Heart left ventricle (tissue), 16 donors: ENCODE measurements at regions not wholly inside any gene's neighbourhood (a gene's known extent, or its start where the extent isn't known, plus 50 kb on each side); places are given as distances from the start of the nearest gene placed in this dataset.
"Not testable (repeated sequence)": the region's sequence is repeated elsewhere in the genome, so short reads cannot be mapped to it uniquely, and the experiment has no call there.

Source experiments
- ATAC-seq, 4 donors: fragments of 200-7000 bp; cut with Tn5 transposase; one replicate each; pipeline ENCODE4 v1.9.1; 2020 to 2022; ENCODE audit warnings: moderate library complexity in 4 of 4, mild to moderate bottlenecking in 3 of 4, moderate number of reproducible peaks in 1 of 4
- DNase-seq, 5 donors: peaks; one replicate each; pipeline ENCODE4 v3.0.0-alpha.2; 2020
- H3K27ac ChIP-seq, 12 donors: fragments of 200-600 bp; sonication (generic) in 4 of 12; one replicate each; pipeline versions ENCODE4 v1.5.0 to v1.8.0; 2016 to 2022; ENCODE audit warnings: mild to moderate bottlenecking in 2 of 12
- H3K27me3 ChIP-seq, 9 donors: fragments of 200-600 bp; sonication (generic) in 2 of 9; one replicate each; pipeline versions ENCODE4 v1.5.1 to v1.8.0; 2016 to 2022; ENCODE audit warnings: mild to moderate bottlenecking in 3 of 9
- H3K36me3 ChIP-seq, 9 donors: fragments of 200-600 bp; sonication (generic) in 2 of 9; one replicate each; pipeline versions ENCODE4 v1.5.0 to v1.8.0; 2018 to 2022; ENCODE audit warnings: mild to moderate bottlenecking in 2 of 9
- H3K4me1 ChIP-seq, 12 donors: fragments of 200-600 bp; sonication (generic) in 4 of 12; one replicate each; pipeline versions ENCODE4 v1.5.0 to v1.8.0; 2016 to 2022; ENCODE audit warnings: mild to moderate bottlenecking in 3 of 12
- H3K4me3 ChIP-seq, 12 donors: fragments of 200-600 bp; sonication (generic) in 4 of 12; one replicate each; pipeline versions ENCODE4 v1.5.0 to v1.8.0; 2017 to 2022; ENCODE audit warnings: mild to moderate bottlenecking in 9 of 12, moderate library complexity in 4 of 12
- H3K9me3 ChIP-seq, 12 donors: fragments of 200-600 bp; sonication (generic) in 4 of 12; one replicate each; pipeline versions ENCODE4 v1.5.0 to v1.8.0; 2016 to 2022; ENCODE audit warnings: mild to moderate bottlenecking in 1 of 12
- POLR2A ChIP-seq, 2 donors: fragments of 450-650 bp; IDR thresholded peaks; one replicate each; pipeline ENCODE4 v1.6.1; 2017; ENCODE audit warnings: antibody characterized with exemption in 2 of 2, mild to moderate bottlenecking in 2 of 2, moderate library complexity in 2 of 2
- WGBS, 4 donors: extraction: QIAGEN DNeasy Blood & Tissue Kit in 2 of 4; methylation state at CpG; one replicate each; pipeline versions ENCODE4 v1.1.5 to v1.1.7; 2013 to 2018; 5-methylcytosine and 5-hydroxymethylcytosine counted together
- intact Hi-C, 10 donors: fragments of 100-400 bp; cut with DNase I; formaldehyde crosslinking; loops; one replicate each; pipeline versions ENCODE4 v1.11.1 to v1.14.2; 2022
- TF ChIP-seq, protein P1 (sequence below), 12 donors: fragments of 200-600 bp; sonication (generic) in 4 of 12; IDR thresholded peaks; one replicate each; pipeline versions ENCODE4 v1.5.0 to v1.8.0; 2018 to 2022; ENCODE audit warnings: antibody characterized with exemption in 12 of 12, mild to moderate bottlenecking in 5 of 12
- donor health status: ischemic (EF 13 %, LVEDD 7.1; RV severe dilation, severe dysfunction).
- donor health status: healthy with polysubstance abuse.
- donor health status: DM: no; HTN: yes; CAD: no.
- donor health status: DM: no; HTN: no; CAD: no.
- donor health status: ischemic (EF 25% LVEDD 6.9; RV normal size, moderate dysfunction).
- donor health status: ischemic (EF 25% LVEDD 5.7; RV mildly dilated, moderate dysfunction).
- donor health status: healthy.
- donor health status: DM: yes; HTN: yes; CAD: no.
- donor health status: ischemic (EF 35%, LVEDD 5.7; RV mildly dilated, moderate dysfunction).
- donor health status: nonischemic (EF 11% LVEDD 7.7; RV severe dilation, severe dysfunction).
- donor health status: DM: yes; HTN: yes; CAD: no.
- donor health status: PGD.
- donor health status: ischemic (EF 29% LVEDD 5.4; RV normal size, mild dysfunction).
- donor health status: nonischemic (EF 23%, LVEDD 6.1; RV moderate dilation, normal function).

DNA sequence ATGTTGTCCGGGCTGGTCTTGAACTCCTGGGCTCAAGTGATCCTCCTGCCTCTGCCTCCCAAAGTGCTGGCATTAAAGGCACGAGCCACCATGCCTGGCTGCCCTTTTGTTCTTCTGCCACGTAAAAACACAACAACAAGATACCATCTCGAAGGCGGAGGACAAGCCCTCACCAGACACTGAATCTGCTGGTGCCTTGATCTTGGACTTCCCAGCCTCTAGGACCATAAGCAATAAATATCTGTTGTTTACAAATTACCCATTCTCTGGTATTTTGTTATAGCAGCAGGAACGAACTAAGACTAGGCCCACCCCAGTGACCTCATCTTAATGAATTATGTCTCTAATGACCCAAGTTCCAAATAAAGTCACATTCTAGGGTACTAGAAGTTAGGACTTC is 128.4 kb upstream of the CACNA1A start:
- peaks cover 0 to 8% (median 0%) of the 10 kb centered on the region in 9 donors for H3K27me3 ChIP-seq
- H3K27ac ChIP-seq = no peak overlapping the region
- no peak for TF ChIP-seq POLR2A (IDR thresholded peaks at IDR 0.05)
- TF ChIP-seq, protein P1, sequence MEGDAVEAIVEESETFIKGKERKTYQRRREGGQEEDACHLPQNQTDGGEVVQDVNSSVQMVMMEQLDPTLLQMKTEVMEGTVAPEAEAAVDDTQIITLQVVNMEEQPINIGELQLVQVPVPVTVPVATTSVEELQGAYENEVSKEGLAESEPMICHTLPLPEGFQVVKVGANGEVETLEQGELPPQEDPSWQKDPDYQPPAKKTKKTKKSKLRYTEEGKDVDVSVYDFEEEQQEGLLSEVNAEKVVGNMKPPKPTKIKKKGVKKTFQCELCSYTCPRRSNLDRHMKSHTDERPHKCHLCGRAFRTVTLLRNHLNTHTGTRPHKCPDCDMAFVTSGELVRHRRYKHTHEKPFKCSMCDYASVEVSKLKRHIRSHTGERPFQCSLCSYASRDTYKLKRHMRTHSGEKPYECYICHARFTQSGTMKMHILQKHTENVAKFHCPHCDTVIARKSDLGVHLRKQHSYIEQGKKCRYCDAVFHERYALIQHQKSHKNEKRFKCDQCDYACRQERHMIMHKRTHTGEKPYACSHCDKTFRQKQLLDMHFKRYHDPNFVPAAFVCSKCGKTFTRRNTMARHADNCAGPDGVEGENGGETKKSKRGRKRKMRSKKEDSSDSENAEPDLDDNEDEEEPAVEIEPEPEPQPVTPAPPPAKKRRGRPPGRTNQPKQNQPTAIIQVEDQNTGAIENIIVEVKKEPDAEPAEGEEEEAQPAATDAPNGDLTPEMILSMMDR (IDR thresholded peaks at IDR 0.05) = no peak
- H3K4me1 ChIP-seq = no peaks in the 10 kb centered on the region
- H3K4me3 ChIP-seq = no peak overlapping the region
- intact Hi-C loops = no loop called here
- no peaks in the 10 kb centered on the region for H3K36me3 ChIP-seq
- ATAC-seq (no peak), DNase-seq (no peak)
- H3K9me3 ChIP-seq = no peaks in the 10 kb centered on the region
- 76 to 93% (median 86%) methylated on average over 6 of the region's 6 CpGs for WGBS, 4 donors

GRCh38 chr19:13633522-13633922 is 127.2 kb upstream of the CACNA1A start:
- 57 to 68% (median 63%) methylated on average over 1 of the region's 1 CpG for WGBS, 4 donors
- ATAC-seq (no peak), DNase-seq (no peak)
- TF ChIP-seq, protein P1 (IDR thresholded peaks at IDR 0.05) = no peak
- no peak for TF ChIP-seq POLR2A (IDR thresholded peaks at IDR 0.05)
- Histone ChIP-seq H3K36me3 (no peaks in the 10 kb centered on the region), H3K4me1 (no peaks in the 10 kb centered on the region), H3K9me3 (no peaks in the 10 kb centered on the region), H3K27me3 (peaks cover 0 to 14% (median 0%) of the 10 kb centered on the region in 9 donors), H3K27ac (no peak overlapping the region), H3K4me3 (no peak overlapping the region)
- intact Hi-C loops = no loop called here

- Histone ChIP-seq H3K27ac (no peak overlapping the region), H3K36me3 (no peaks in the 10 kb centered on the region), H3K9me3 (no peaks in the 10 kb centered on the region), H3K4me1 (no peaks in the 10 kb centered on the region), H3K27me3 (peaks cover 0 to 17% (median 0%) of the 10 kb centered on the region in 9 donors), H3K4me3 (no peak overlapping the region)
- DNase-seq (no peak), ATAC-seq (no peak)
- TF ChIP-seq POLR2A (IDR thresholded peaks at IDR 0.05) = no peak
- TF ChIP-seq, protein P1 (IDR thresholded peaks at IDR 0.05) = no peak
- WGBS, 4 donors = 9 to 21% (median 16%) methylated on average over 6 of the region's 6 CpGs
- intact Hi-C loops = no loop called here
Observed at GRCh38 chr19:13633109-13633508, 126.8 kb upstream of the CACNA1A start.

GRCh38 chr19:13632164-13632563 is 125.9 kb upstream of the CACNA1A start:
- 83 to 89% (median 88%) methylated on average over 7 of the region's 7 CpGs for WGBS, 4 donors
- peaks cover 0 to 19% (median 0%) of the 10 kb centered on the region in 9 donors for H3K27me3 ChIP-seq
- H3K4me3 ChIP-seq, H3K36me3 ChIP-seq, H3K4me1 ChIP-seq, ATAC-seq, intact Hi-C loops, H3K27ac ChIP-seq, DNase-seq, H3K9me3 ChIP-seq: not testable (repeated sequence)

DNA sequence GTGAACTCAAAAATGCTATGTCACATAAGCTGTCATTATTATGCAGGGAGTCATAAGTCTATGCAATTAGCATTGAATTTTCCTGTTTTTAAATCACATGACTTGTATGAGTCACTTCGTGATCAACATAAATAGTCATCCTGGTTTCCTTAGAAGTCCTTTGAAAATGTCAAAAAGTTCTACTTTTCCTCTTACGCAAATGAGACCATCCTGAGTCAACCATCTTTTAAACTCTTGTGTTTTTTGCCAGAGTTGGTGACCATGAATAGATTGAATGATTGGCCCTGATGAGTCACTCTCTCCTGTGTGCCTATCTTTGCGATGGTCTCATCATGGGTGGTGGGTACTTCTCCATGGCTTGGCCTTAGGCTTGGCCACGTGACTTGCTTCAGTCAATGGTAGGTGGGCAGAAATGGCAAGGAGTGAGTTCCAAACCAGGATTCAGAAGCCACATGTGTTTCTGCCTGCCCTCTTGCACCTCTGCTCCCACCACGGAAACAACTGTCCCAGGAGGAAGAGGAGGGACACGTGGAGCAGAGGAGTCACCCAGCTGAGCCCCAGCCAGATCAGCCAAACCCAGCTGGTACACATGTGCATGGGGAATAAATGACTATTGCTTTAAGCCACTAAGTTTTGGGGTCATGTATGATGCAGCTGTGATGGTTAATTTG is 123.5 kb upstream of the CACNA1A start:
- intact Hi-C loops = no loop called here
- H3K4me3 ChIP-seq = no peak overlapping the region
- no peaks in the 10 kb centered on the region for H3K36me3 ChIP-seq
- no peaks in the 10 kb centered on the region for H3K9me3 ChIP-seq
- DNase-seq = no peak
- WGBS, 4 donors = 71 to 82% (median 77%) methylated on average over 5 to 6 of the region's 6 CpGs
- peaks cover 0 to 39% (median 15%) of the 10 kb centered on the region in 9 donors for H3K27me3 ChIP-seq
- TF ChIP-seq POLR2A (IDR thresholded peaks at IDR 0.05) = no peak
- TF ChIP-seq, protein P1 (IDR thresholded peaks at IDR 0.05) = no peak
- ATAC-seq = no peak
- H3K4me1 ChIP-seq = no peaks in the 10 kb centered on the region
- H3K27ac ChIP-seq = no peak overlapping the region
